ENCODE measurements at regions not wholly inside any gene's neighbourhood (a gene's known extent, or its start where the extent isn't known, plus 50 kb on each side); places are given as distances from the start of the nearest gene placed in this dataset.

GRCh38 chr2:19839438-19839837, 62.3 kb downstream of the TTC32 start:
- TF ChIP-seq CTCF (IDR thresholded peaks at IDR 0.05; ENCODE audit: low read depth, low read length), result no peak
- DNase-seq (ENCODE audit: low read depth in 2 of 2), result no peak
- no peak overlapping the region for H3K4me3 ChIP-seq (replicated peaks in 1 of 2; ENCODE audit: low read depth in 2 of 2, low read length in 2 of 2)

- no peak for DNase-seq (ENCODE audit: low read depth in 2 of 2)
- no peak for TF ChIP-seq CTCF (IDR thresholded peaks at IDR 0.05; ENCODE audit: low read depth, low read length)
- H3K4me3 ChIP-seq (replicated peaks in 1 of 2; ENCODE audit: low read depth in 2 of 2, low read length in 2 of 2), result no peak overlapping the region
These were observed 63.2 kb downstream of the TTC32 start for GRCh38 chr2:19838616-19839015.

- TF ChIP-seq CTCF (IDR thresholded peaks at IDR 0.05; ENCODE audit: low read depth, low read length), result no peak
- DNase-seq (ENCODE audit: low read depth in 2 of 2), result no peak
- H3K4me3 ChIP-seq (replicated peaks in 1 of 2; ENCODE audit: low read depth in 2 of 2, low read length in 2 of 2), result no peak overlapping the region
These were observed 64.5 kb downstream of the TTC32 start for GRCh38 chr2:19837235-19837766.

GRCh38 chr2:19835781-19836281, 66.0 kb downstream of the TTC32 start:
- peak in 1 of 2 donors; percentile 13 for DNase-seq (ENCODE audit: low read depth in 2 of 2)
- TF ChIP-seq CTCF (IDR thresholded peaks at IDR 0.05; ENCODE audit: low read depth, low read length), result no peak
- H3K4me3 ChIP-seq (replicated peaks in 1 of 2; ENCODE audit: low read depth in 2 of 2, low read length in 2 of 2), result no peak overlapping the region

GRCh38 chr2:19833978-19834377, 67.8 kb downstream of the TTC32 start:
- DNase-seq (ENCODE audit: low read depth in 2 of 2), result no peak
- TF ChIP-seq CTCF (IDR thresholded peaks at IDR 0.05; ENCODE audit: low read depth, low read length), result no peak

GRCh38 chr2:19829672-19830071, 72.1 kb downstream of the TTC32 start:
- H3K4me3 ChIP-seq (replicated peaks in 1 of 2; ENCODE audit: low read depth in 2 of 2, low read length in 2 of 2), result no peak overlapping the region
- no peak for TF ChIP-seq CTCF (IDR thresholded peaks at IDR 0.05; ENCODE audit: low read depth, low read length)
- no peak for DNase-seq (ENCODE audit: low read depth in 2 of 2)

More at GRCh38 chr2:19833978-19834377, 67.8 kb downstream of the TTC32 start:
- no peak overlapping the region for H3K4me3 ChIP-seq (replicated peaks in 1 of 2; ENCODE audit: low read depth in 2 of 2, low read length in 2 of 2)

- no peak for DNase-seq (ENCODE audit: low read depth in 2 of 2)
- H3K4me3 ChIP-seq (replicated peaks in 1 of 2; ENCODE audit: low read depth in 2 of 2, low read length in 2 of 2), result no peak overlapping the region
- no peak for TF ChIP-seq CTCF (IDR thresholded peaks at IDR 0.05; ENCODE audit: low read depth, low read length)
These were observed 74.9 kb downstream of the TTC32 start for GRCh38 chr2:19826874-19827273.
